GM06990 (cell line): ENCODE measurements at regions not wholly inside any gene's neighbourhood (a gene's known extent, or its start where the extent isn't known, plus 50 kb on each side); places are given as distances from the start of the nearest gene placed in this dataset.
"Not testable (repeated sequence)": the region's sequence is repeated elsewhere in the genome, so short reads cannot be mapped to it uniquely, and the experiment has no call there.

Experiments used
- DNase-seq: peaks from one replicate; pipeline ENCODE4 v3.0.0-alpha.2; 2011; ENCODE audit not compliant: insufficient read length; ENCODE audit errors: extremely low read depth
- H3K27me3 ChIP-seq: replicated peaks from 2 replicates; pipeline ENCODE4 v1.6.0; 2011; ENCODE audit warnings: low read length; ENCODE audit not compliant: control insufficient read depth, insufficient read depth
- H3K36me3 ChIP-seq: 2 replicates; pipeline ENCODE4 v1.5.1; 2011; ENCODE audit warnings: low read length; ENCODE audit not compliant: control insufficient read depth, insufficient read depth
- H3K4me3 ChIP-seq: replicated peaks from 2 replicates; pipeline ENCODE4 v1.5.1; 2011; ENCODE audit warnings: low read depth, mild to moderate bottlenecking, control low read depth, low read length
- TF ChIP-seq, protein P1 (sequence below): IDR thresholded peaks from 2 replicates; pipeline ENCODE4 v1.5.1; 2011; ENCODE audit warnings: low read length, control low read depth, mild to moderate bottlenecking, inconsistent platforms; ENCODE audit not compliant: insufficient read depth, poor library complexity, severe bottlenecking

DNA sequence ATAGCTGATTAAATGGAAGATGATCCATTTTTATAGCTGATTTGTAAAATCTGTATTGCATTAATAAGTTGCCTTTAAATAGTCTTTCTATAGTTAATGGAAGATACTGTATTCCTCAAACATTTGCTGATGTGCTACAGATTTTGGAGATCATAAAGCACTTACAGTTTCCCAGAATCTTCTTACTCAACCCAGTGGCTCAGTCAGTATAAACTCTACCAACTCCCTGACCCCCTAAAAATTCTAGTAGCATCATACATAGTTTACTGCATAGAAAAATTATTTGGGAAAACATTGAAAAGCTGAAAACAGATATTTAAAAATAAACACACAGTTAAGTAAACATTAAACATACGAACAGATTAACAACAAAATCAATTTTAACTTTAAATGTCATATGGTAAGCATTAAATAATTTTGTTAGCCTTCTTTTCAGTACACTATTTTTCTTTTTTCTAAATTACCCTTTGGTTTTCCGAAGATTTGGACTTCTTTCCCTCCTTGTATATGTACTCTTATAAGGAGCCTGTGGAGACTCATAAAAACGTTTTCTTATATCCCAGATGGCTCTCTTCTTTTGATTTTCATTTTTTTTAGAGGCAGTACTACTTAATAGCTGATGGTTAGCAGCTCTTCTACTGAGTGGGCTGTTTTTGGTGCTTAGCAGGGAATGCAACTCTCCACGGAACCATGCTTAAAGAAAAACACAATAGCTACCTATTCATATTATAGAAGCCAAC, 62.7 kb upstream of the BMP5 start:
- no peaks in the 10 kb centered on the region for H3K27me3 ChIP-seq
- DNase-seq, result no peak
- no peaks in the 10 kb centered on the region for H3K36me3 ChIP-seq
- TF ChIP-seq, protein P1, sequence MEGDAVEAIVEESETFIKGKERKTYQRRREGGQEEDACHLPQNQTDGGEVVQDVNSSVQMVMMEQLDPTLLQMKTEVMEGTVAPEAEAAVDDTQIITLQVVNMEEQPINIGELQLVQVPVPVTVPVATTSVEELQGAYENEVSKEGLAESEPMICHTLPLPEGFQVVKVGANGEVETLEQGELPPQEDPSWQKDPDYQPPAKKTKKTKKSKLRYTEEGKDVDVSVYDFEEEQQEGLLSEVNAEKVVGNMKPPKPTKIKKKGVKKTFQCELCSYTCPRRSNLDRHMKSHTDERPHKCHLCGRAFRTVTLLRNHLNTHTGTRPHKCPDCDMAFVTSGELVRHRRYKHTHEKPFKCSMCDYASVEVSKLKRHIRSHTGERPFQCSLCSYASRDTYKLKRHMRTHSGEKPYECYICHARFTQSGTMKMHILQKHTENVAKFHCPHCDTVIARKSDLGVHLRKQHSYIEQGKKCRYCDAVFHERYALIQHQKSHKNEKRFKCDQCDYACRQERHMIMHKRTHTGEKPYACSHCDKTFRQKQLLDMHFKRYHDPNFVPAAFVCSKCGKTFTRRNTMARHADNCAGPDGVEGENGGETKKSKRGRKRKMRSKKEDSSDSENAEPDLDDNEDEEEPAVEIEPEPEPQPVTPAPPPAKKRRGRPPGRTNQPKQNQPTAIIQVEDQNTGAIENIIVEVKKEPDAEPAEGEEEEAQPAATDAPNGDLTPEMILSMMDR, result no peak
- no peak overlapping the region for H3K4me3 ChIP-seq

DNA sequence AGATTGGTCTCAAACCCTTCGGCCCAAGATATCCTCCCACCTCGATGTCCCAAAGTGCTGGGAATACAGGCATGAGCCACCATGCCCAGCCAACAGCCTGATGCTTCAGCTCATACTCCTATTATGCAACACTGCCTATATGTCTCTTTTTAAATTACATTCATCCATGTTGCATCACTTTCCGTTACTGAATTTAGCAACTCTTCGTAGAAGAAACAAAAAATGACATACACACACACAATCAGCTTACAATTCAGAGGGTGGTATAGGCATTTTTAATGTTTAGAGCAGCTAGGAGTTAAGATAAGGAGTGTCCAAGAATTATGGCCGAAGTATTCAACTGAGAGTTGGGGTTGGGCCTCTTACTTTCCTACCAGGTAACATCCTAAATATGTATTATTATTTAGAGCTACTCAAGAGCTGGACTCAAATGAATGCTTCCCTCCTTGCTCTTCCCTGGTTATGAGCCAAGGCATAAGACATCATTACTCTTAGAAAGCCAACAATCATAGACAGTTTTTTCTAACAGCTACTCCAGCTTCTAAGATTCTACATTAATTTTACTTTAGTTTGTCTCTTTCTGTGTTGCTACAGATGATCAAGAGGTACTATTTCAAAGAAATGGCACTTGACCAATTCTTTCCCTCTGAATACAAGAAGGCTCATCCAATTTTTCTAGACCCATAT, 62.0 kb upstream of the BMP5 start:
- H3K27me3 ChIP-seq, result no peaks in the 10 kb centered on the region
- no peak overlapping the region for H3K4me3 ChIP-seq
- TF ChIP-seq, protein P1, result no peak
- no peak for DNase-seq
- no peaks in the 10 kb centered on the region for H3K36me3 ChIP-seq

DNA sequence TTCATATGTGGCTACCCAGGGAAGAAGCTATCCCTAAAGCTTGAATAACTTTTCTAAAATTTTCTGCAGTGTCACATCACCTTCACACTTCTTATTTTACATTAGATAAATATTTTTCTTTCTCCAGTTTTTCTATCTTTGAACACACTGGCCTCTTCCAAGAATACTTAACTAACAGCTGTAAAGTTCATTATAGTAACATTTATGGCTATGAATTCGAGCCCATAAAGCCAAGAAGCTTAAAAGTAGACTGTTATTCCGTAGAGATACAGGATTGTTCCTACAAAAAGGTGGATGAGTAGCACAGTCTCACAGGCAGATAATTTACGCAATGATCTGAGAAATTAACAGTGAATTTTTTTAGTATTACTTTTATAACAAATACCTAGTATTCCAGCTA, 55.7 kb upstream of the BMP5 start:
- TF ChIP-seq, protein P1, result no peak
- no peak for DNase-seq
- H3K27me3 ChIP-seq, result no peaks in the 10 kb centered on the region
- H3K36me3 ChIP-seq, result no peaks in the 10 kb centered on the region
- H3K4me3 ChIP-seq, result no peak overlapping the region

DNA sequence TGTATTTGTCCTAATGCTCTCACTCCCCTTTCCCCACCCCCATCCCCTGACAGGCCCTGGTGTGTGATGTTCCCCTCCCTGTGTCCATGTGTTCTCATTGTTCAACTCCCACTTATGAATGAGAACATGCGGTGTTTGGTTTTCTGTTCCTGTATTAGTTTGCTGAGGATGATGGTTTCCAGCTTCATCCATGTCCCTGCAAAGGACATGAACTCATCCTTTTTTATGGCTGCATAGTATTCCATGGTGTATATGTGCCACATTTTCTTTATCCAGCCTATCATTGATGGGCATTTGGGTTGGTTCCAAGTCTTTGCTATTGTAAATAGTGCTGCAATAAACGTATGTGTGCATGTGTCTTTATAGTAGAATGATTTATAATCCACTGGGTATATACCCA, 52.3 kb upstream of the BMP5 start:
- not testable (repeated sequence) for H3K4me3 ChIP-seq, H3K36me3 ChIP-seq, DNase-seq, H3K27me3 ChIP-seq

DNA sequence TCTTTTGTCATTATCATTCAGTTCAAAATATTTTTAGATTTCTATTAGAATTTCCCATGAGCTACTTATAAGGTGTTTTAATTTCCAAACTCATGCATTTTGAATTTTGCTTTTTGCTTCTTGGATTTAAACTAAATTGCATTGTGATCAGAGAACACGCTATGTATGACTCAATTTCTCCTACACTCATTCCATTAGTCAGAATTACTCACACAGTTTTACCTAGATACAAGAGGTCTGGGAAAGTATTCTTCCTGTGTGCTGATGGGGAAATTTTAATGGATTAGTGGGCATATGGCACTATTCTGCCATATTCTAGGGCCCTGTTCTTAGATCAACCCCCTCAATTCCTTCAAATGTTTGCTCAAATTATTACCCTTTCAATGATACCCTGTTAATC, 49.9 kb upstream of the BMP5 start:
- TF ChIP-seq, protein P1, result no peak
- Histone ChIP-seq H3K36me3 (no peaks in the 10 kb centered on the region), H3K4me3 (no peak overlapping the region), H3K27me3 (no peaks in the 10 kb centered on the region)
- no peak for DNase-seq
